HepG2 (cell line): ENCODE measurements at regions not wholly inside any gene's neighbourhood (a gene's known extent, or its start where the extent isn't known, plus 50 kb on each side); places are given as distances from the start of the nearest gene placed in this dataset.

ENCODE experiments used
- ATAC-seq: fragments of 200-7000 bp; cut with Tn5 transposase; 3 replicates; pipeline ENCODE4 v1.9.1; 2020; ENCODE audit warnings: mild to moderate bottlenecking, moderate library complexity
- BruUV-seq: library from RNA; stranded (reverse); fragments of 400-500 nt; replicated peaks from 2 replicates; lab custom pipeline; 2021; lab: Mats Ljungman, UMichigan
- CTCF ChIA-PET: fragments of 300-600 bp; formaldehyde crosslinking; extraction: SDS; loops from one replicate; lab custom pipeline; 2021; ENCODE audit warnings: low total read pairs, inconsistent platforms, low intra/inter-chr PET ratio; lab: Yijun Ruan, JAX
- POLR2A ChIA-PET: fragments of 350-600 bp; sonication (Branson Sonifier 250); formaldehyde crosslinking; loops from one replicate; lab custom pipeline; 2020; ENCODE audit warnings: antibody characterized with exemption, inconsistent platforms; lab: Yijun Ruan, JAX
- DNase-seq: peaks from one replicate; pipeline ENCODE4 v3.0.0-alpha.2; 2015; ENCODE audit warnings: low spot score
- FAIRE-seq: peaks from 3 replicates; lab custom pipeline; 2011; peaks lifted over from hg19 to GRCh38; lab: Jason Lieb, UNC
- H2AFZ ChIP-seq: one replicate; pipeline ENCODE4 v1.6.1; 2011; ENCODE audit warnings: low read length, inconsistent platforms
- H3K27ac ChIP-seq: fragments of 300-600 bp; 3 replicates; pipeline ENCODE4 v1.8.0; 2011; ENCODE audit warnings: mixed run types, mild to moderate bottlenecking, mixed read lengths, low read length, inconsistent platforms; ENCODE audit not compliant: insufficient read depth; ENCODE audit errors: extremely low read length
- H3K27me3 ChIP-seq, 2 experiments: fragments of 200-600 bp in 1 of 2; 2 replicates in 1 of 2; 3 replicates in 1 of 2; pipeline versions ENCODE4 v1.6.0 to v1.8.0; 2011; ENCODE audit warnings: low read length in 2 of 2, mild to moderate bottlenecking in 2 of 2, moderate library complexity in 2 of 2, inconsistent platforms in 1 of 2; ENCODE audit not compliant: insufficient read depth in 2 of 2, control insufficient read depth in 1 of 2
- H3K36me3 ChIP-seq, 2 experiments: fragments of 200-600 bp in 1 of 2; replicated peaks in 1 of 2; 2 replicates in 1 of 2; 3 replicates in 1 of 2; pipeline versions ENCODE4 v1.5.1 to v1.8.0; 2011; ENCODE audit warnings: low read length in 2 of 2, inconsistent platforms in 1 of 2; ENCODE audit not compliant: insufficient read depth in 2 of 2, control insufficient read depth in 1 of 2
- H3K4me1 ChIP-seq: 2 replicates; pipeline ENCODE4 v1.5.1; 2012; ENCODE audit warnings: low read length, inconsistent platforms; ENCODE audit not compliant: insufficient read depth
- H3K4me2 ChIP-seq: 2 replicates; pipeline ENCODE4 v1.6.0; 2011; ENCODE audit warnings: low read depth, low read length, inconsistent platforms
- H3K4me3 ChIP-seq, 3 experiments: fragments of 200-600 bp in 1 of 3; sonication (generic), shearing (Covaris generic) in 1 of 3; replicated peaks in 1 of 3; 2 replicates each; pipeline ENCODE4 v1.5.1; 2011 to 2016; ENCODE audit warnings: low read length in 3 of 3, inconsistent platforms in 2 of 3, low read depth in 2 of 3, mild to moderate bottlenecking in 2 of 3, control low read depth in 1 of 3, mixed read lengths in 1 of 3; ENCODE audit not compliant: insufficient read depth in 1 of 3
- H3K79me2 ChIP-seq: one replicate; pipeline ENCODE4 v1.6.1; 2011; ENCODE audit warnings: low read length, inconsistent platforms; ENCODE audit not compliant: insufficient read depth
- H3K9ac ChIP-seq: 2 replicates; pipeline ENCODE4 v1.6.0; 2011; ENCODE audit warnings: mild to moderate bottlenecking, low read depth, low read length, inconsistent platforms; ENCODE audit not compliant: insufficient read depth
- H3K9me3 ChIP-seq: 2 replicates; pipeline ENCODE4 v1.5.1; 2012; ENCODE audit warnings: mild to moderate bottlenecking, low read length
- H4K20me1 ChIP-seq: 2 replicates; pipeline ENCODE4 v1.6.0; 2011; ENCODE audit warnings: inconsistent platforms, mild to moderate bottlenecking, low read length, moderate library complexity; ENCODE audit not compliant: insufficient read depth
- BCLAF1 ChIP-seq: fragments of 450-650 bp; IDR thresholded peaks from 2 replicates; pipeline ENCODE4 v1.6.1; 2017; ENCODE audit warnings: mild to moderate bottlenecking
- IRF9 ChIP-seq: sonication (generic); formaldehyde crosslinking; IDR thresholded peaks from 2 replicates; pipeline ENCODE4 v1.8.0; 2022; ENCODE audit warnings: missing genetic modification reagents, mild to moderate bottlenecking, borderline replicate concordance
- KDM2A ChIP-seq: sonication (generic); formaldehyde crosslinking; IDR thresholded peaks from 2 replicates; pipeline ENCODE4 v1.4.0; 2020; ENCODE audit warnings: low read depth, missing genetic modification reagents, borderline replicate concordance
- KMT2B ChIP-seq: IDR thresholded peaks from 2 replicates; pipeline ENCODE4 v1.6.1; 2016; ENCODE audit warnings: missing genetic modification reagents, missing compliant biosample characterization
- PRDM15 ChIP-seq: sonication (generic); formaldehyde crosslinking; IDR thresholded peaks from 2 replicates; pipeline ENCODE4 v1.4.0; 2020; ENCODE audit warnings: missing genetic modification reagents
- RAD21 ChIP-seq: fragments of 450-650 bp; formaldehyde crosslinking; IDR thresholded peaks from 2 replicates; pipeline ENCODE4 v1.5.0; 2020; ENCODE audit warnings: mild to moderate bottlenecking
- RAD51 ChIP-seq: fragments of 450-650 bp; IDR thresholded peaks from 2 replicates; pipeline ENCODE4 v1.6.1; 2016; ENCODE audit warnings: borderline replicate concordance
- SIX1 ChIP-seq: sonication (generic); formaldehyde crosslinking; IDR thresholded peaks from 2 replicates; pipeline ENCODE4 v1.4.0; 2020; ENCODE audit warnings: missing genetic modification reagents, borderline replicate concordance
- TRAFD1 ChIP-seq: sonication (generic); formaldehyde crosslinking; IDR thresholded peaks from 2 replicates; pipeline ENCODE4 v1.5.1; 2020; ENCODE audit warnings: missing genetic modification reagents, mild to moderate bottlenecking, borderline replicate concordance
- XBP1 ChIP-seq: sonication (generic); formaldehyde crosslinking; IDR thresholded peaks from 2 replicates; pipeline ENCODE4 v1.5.0; 2020; ENCODE audit warnings: missing genetic modification reagents
- ZBTB3 ChIP-seq: sonication (generic); formaldehyde crosslinking; IDR thresholded peaks from 2 replicates; pipeline ENCODE4 v1.4.0; 2020; ENCODE audit warnings: low read depth, mild to moderate bottlenecking, moderate library complexity, missing genetic modification reagents, borderline replicate concordance
- ZFAT ChIP-seq: sonication (generic); formaldehyde crosslinking; conservative IDR thresholded peaks from 2 replicates; pipeline ENCODE4 v1.8.1; 2023; ENCODE audit warnings: missing genetic modification reagents, inconsistent platforms
- ZNF329 ChIP-seq: sonication (generic); formaldehyde crosslinking; IDR thresholded peaks from 2 replicates; pipeline ENCODE4 v1.9.0; 2021; ENCODE audit warnings: low read depth, mild to moderate bottlenecking, missing genetic modification reagents
- ZNF430 ChIP-seq: sonication (generic); formaldehyde crosslinking; IDR thresholded peaks from 2 replicates; pipeline ENCODE4 v1.9.0; 2021; ENCODE audit warnings: mild to moderate bottlenecking, missing genetic modification reagents
- ZNF562 ChIP-seq: sonication (generic); formaldehyde crosslinking; IDR thresholded peaks from 2 replicates; pipeline ENCODE4 v1.8.0; 2022; ENCODE audit warnings: missing genetic modification reagents, borderline replicate concordance
- ZNF577 ChIP-seq: sonication (generic); formaldehyde crosslinking; IDR thresholded peaks from 2 replicates; pipeline ENCODE4 v1.4.0; 2020; ENCODE audit warnings: mild to moderate bottlenecking, low read depth, missing genetic modification reagents, borderline replicate concordance
- WGBS: methylation state at CpG from one replicate; pipeline ENCODE4 v1.1.6; 2017; ENCODE audit warnings: low lambda C conversion rate; 5-methylcytosine and 5-hydroxymethylcytosine counted together
- in situ Hi-C: cut with HindIII; loops from 2 replicates; pipeline ENCODE4 v1.10.0; 2017; ENCODE audit warnings: low pct_unique_long_range_greater_than_20kb; ENCODE audit not compliant: extremely low pct_ligation_motif_present
- intact Hi-C: fragments of 100-400 bp; cut with micrococcal nuclease; formaldehyde crosslinking; loops from one replicate; pipeline ENCODE4 v1.10.0; 2022; ENCODE audit not compliant: unreplicated experiment

- H3K79me2 ChIP-seq = no peaks in the 10 kb centered on the region
- FAIRE-seq = no peak
- no peaks in the 10 kb centered on the region for H3K4me1 ChIP-seq
- no peaks in the 10 kb centered on the region for H4K20me1 ChIP-seq
- BruUV-seq = no TSS peak
- no peak overlapping the region for H3K9ac ChIP-seq
- H3K9me3 ChIP-seq = no peaks in the 10 kb centered on the region
- no peak overlapping the region for H3K4me2 ChIP-seq
- H3K27ac ChIP-seq = no peak overlapping the region
- DNase-seq = no peak
- H3K4me3 ChIP-seq = no peak overlapping the region
- 16% methylated on average over 2 of the region's 2 CpGs for WGBS
- ATAC-seq = no peak
- no peak overlapping the region for H2AFZ ChIP-seq
- H3K27me3 ChIP-seq = peaks cover 0 to 17% of the 10 kb centered on the region in 2 experiments; a peak in 2 of 5 replicates
- intact Hi-C loops (no loop called here), in situ Hi-C loops (no loop called here)
- ChIA-PET POLR2A (no interaction called here), CTCF (no interaction called here)
- no peaks in the 10 kb centered on the region for H3K36me3 ChIP-seq
- TF ChIP-seq ZNF329 (CRISPR knock-in tag) (no peak), IRF9 (CRISPR knock-in tag) (no peak), SIX1 (CRISPR knock-in tag) (no peak), KMT2B (CRISPR knock-in tag) (no peak), ZFAT (CRISPR knock-in tag) (no peak), RAD21 (CRISPR knock-in tag) (no peak), ZBTB3 (no peak), ZNF562 (CRISPR knock-in tag) (no peak), XBP1 (CRISPR knock-in tag) (no peak), KDM2A (no peak), RAD51 (no peak), PRDM15 (no peak), TRAFD1 (CRISPR knock-in tag) (no peak), ZNF430 (no peak), ZNF577 (CRISPR knock-in tag) (no peak), BCLAF1 (no peak)
Measured at GRCh38 chr2:196324211-196324610, 152.8 kb upstream of the STK17B start.
